ENCODE measurements at regions not wholly inside any gene's neighbourhood (a gene's known extent, or its start where the extent isn't known, plus 50 kb on each side); places are given as distances from the start of the nearest gene placed in this dataset.

DNA sequence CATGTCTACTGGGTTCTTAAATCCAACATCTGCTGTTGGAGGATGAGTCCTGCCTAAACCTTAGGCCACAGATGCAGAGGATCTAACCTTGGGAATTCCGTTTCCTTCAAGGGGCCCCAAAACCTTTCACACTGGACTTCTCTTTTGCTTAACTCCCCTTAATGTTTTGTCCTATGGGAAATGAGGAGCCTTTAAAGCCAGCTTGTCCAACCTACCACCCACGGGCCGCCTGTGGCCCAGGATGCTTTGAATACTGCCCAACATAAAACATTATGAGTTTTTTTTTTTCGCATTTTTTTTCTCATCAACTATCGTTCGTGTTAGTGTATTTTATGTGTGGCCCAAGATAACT, 157.2 kb upstream of the SLC1A4 start:
- H3K4me2 ChIP-seq (ENCODE audit: low read length): peak overlapping the region; percentile 43; the same call in 1 of the 2 replicates
- H3K4me1 ChIP-seq (ENCODE audit: insufficient read depth, low read length, severe bottlenecking): peaks cover 14% of the 10 kb centered on the region
- H3K9me3 ChIP-seq (ENCODE audit: low read length): no peaks in the 10 kb centered on the region
- H4K20me1 ChIP-seq (ENCODE audit: insufficient read depth, low read length): no peaks in the 10 kb centered on the region
- H3F3A ChIP-seq (ENCODE audit: insufficient read depth, low read length): no peaks in the 10 kb centered on the region
- no peaks in the 10 kb centered on the region for H3K9me2 ChIP-seq (ENCODE audit: low read depth, low read length)
- TF ChIP-seq EZH2 (IDR thresholded peaks at IDR 0.05; ENCODE audit: borderline replicate concordance, low read length) (no peak), CTCF (IDR thresholded peaks at IDR 0.05; ENCODE audit: low read length) (no peak)
- H2AFZ ChIP-seq (ENCODE audit: low read length): no peak overlapping the region
- no peaks in the 10 kb centered on the region for H3K79me2 ChIP-seq (ENCODE audit: insufficient read depth, low read length)
- H3K9ac ChIP-seq (ENCODE audit: low read length): no peak overlapping the region
- no peaks in the 10 kb centered on the region for H3K36me3 ChIP-seq (ENCODE audit: insufficient read depth, low read length)
- H3K27me3 ChIP-seq (ENCODE audit: insufficient read depth, low read length): no peaks in the 10 kb centered on the region
- no peak overlapping the region for H3K27ac ChIP-seq (ENCODE audit: low read depth, low read length, poor library complexity, severe bottlenecking)
- H3K4me3 ChIP-seq (ENCODE audit: low read depth, low read length, poor library complexity, severe bottlenecking): no peak overlapping the region

DNA sequence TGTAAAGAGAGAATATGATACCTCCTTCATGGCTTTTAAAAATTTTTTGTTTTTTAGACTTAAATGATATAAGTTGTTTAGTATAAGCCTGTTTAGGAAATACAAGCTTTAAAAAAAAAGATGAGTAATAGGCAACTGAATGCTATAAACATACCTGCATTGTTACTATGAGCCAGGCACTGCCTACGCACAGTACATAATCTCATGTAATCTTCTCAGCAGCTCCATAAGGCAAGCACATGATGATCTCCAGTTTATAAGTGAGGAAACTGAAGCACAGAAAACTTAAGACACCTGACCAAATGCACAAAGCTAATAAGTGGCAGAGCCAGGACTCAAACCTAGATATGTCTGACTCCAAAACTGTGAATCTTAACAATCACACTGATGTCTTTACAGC, 156.3 kb upstream of the SLC1A4 start:
- Histone ChIP-seq H3K4me1 (ENCODE audit: insufficient read depth, low read length, severe bottlenecking) (peaks cover 17% of the 10 kb centered on the region), H3K9me3 (ENCODE audit: low read length) (no peaks in the 10 kb centered on the region), H3K36me3 (ENCODE audit: insufficient read depth, low read length) (no peaks in the 10 kb centered on the region), H3K27ac (ENCODE audit: low read depth, low read length, poor library complexity, severe bottlenecking) (no peak overlapping the region), H3K9me2 (ENCODE audit: low read depth, low read length) (no peaks in the 10 kb centered on the region), H3K4me2 (ENCODE audit: low read length) (no peak overlapping the region), H3F3A (ENCODE audit: insufficient read depth, low read length) (no peaks in the 10 kb centered on the region), H4K20me1 (ENCODE audit: insufficient read depth, low read length) (no peaks in the 10 kb centered on the region), H3K79me2 (ENCODE audit: insufficient read depth, low read length) (no peaks in the 10 kb centered on the region), H3K4me3 (ENCODE audit: low read depth, low read length, poor library complexity, severe bottlenecking) (no peak overlapping the region), H3K9ac (ENCODE audit: low read length) (no peak overlapping the region), H3K27me3 (ENCODE audit: insufficient read depth, low read length) (no peaks in the 10 kb centered on the region), H2AFZ (ENCODE audit: low read length) (no peak overlapping the region)
- no peak for TF ChIP-seq EZH2 (IDR thresholded peaks at IDR 0.05; ENCODE audit: borderline replicate concordance, low read length)
- TF ChIP-seq CTCF (IDR thresholded peaks at IDR 0.05; ENCODE audit: low read length): no peak

DNA sequence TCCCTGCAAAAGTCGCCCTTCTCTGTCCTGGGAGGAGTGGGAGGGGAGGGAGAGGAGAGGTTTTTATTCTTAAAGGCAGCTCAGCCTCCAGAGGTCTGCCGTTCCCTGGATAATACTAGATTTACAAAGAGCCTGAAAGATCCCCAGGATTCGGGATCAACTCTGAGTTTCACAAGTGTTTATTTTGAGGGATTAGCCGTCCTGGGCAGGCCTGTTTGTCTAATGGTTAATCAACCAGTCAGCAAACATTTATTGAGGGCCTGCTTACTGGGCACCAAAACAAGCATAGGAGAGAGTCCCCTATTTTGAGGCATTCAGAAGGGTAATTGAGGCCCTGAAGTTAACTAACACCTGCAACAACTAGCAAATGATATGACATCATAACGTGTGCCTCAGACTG, 152.6 kb upstream of the SLC1A4 start:
- Histone ChIP-seq H3K36me3 (ENCODE audit: insufficient read depth, low read length) (no peaks in the 10 kb centered on the region), H3K9me2 (ENCODE audit: low read depth, low read length) (no peaks in the 10 kb centered on the region), H3K4me1 (ENCODE audit: insufficient read depth, low read length, severe bottlenecking) (peaks cover 44% of the 10 kb centered on the region), H3K27ac (ENCODE audit: low read depth, low read length, poor library complexity, severe bottlenecking) (no peak overlapping the region), H4K20me1 (ENCODE audit: insufficient read depth, low read length) (no peaks in the 10 kb centered on the region), H3K4me3 (ENCODE audit: low read depth, low read length, poor library complexity, severe bottlenecking) (no peak overlapping the region), H3K27me3 (ENCODE audit: insufficient read depth, low read length) (no peaks in the 10 kb centered on the region), H3K4me2 (ENCODE audit: low read length) (no peak overlapping the region), H3K79me2 (ENCODE audit: insufficient read depth, low read length) (no peaks in the 10 kb centered on the region), H3K9ac (ENCODE audit: low read length) (no peak overlapping the region), H3F3A (ENCODE audit: insufficient read depth, low read length) (0 out of 2 replicates have a peak, but pooled peaks cover under 1% of the 10 kb centered on the region), H3K9me3 (ENCODE audit: low read length) (no peaks in the 10 kb centered on the region), H2AFZ (ENCODE audit: low read length) (no peak overlapping the region)
- TF ChIP-seq EZH2 (IDR thresholded peaks at IDR 0.05; ENCODE audit: borderline replicate concordance, low read length): no peak
- no peak for TF ChIP-seq CTCF (IDR thresholded peaks at IDR 0.05; ENCODE audit: low read length)

All from OCI-LY1 (cell line).